IPS-18a (cell line): ENCODE measurements at regions not wholly inside any gene's neighbourhood (a gene's known extent, or its start where the extent isn't known, plus 50 kb on each side); places are given as distances from the start of the nearest gene placed in this dataset.
"Not testable (repeated sequence)": the region's sequence is repeated elsewhere in the genome, so short reads cannot be mapped to it uniquely, and the experiment has no call there.

Experiments used
- H3K27ac ChIP-seq: one replicate; pipeline ENCODE4 v1.5.1; 2013; ENCODE audit warnings: low read length
- H3K27me3 ChIP-seq: one replicate; pipeline ENCODE4 v1.6.1; 2013; ENCODE audit warnings: mild to moderate bottlenecking, low read length; ENCODE audit not compliant: control insufficient read depth, insufficient read depth
- H3K36me3 ChIP-seq: one replicate; pipeline ENCODE4 v1.6.1; 2013; ENCODE audit warnings: low read depth, low read length; ENCODE audit not compliant: control insufficient read depth
- H3K4me1 ChIP-seq: one replicate; pipeline ENCODE4 v1.6.1; 2013; ENCODE audit warnings: low read depth, low read length; ENCODE audit not compliant: control insufficient read depth
- H3K4me3 ChIP-seq: one replicate; pipeline ENCODE4 v1.5.1; 2013; ENCODE audit warnings: low read length
- H3K9ac ChIP-seq: one replicate; pipeline ENCODE4 v1.6.1; 2013; ENCODE audit warnings: mild to moderate bottlenecking, low read length, moderate library complexity
- H3K9me3 ChIP-seq: one replicate; pipeline ENCODE4 v1.6.1; 2013; ENCODE audit warnings: low read depth, low read length; ENCODE audit not compliant: control insufficient read depth

- Histone ChIP-seq H3K4me3 (no peak overlapping the region), H3K36me3 (no peaks in the 10 kb centered on the region), H3K27me3 (no peaks in the 10 kb centered on the region), H3K27ac (no peak overlapping the region), H3K9me3 (no peaks in the 10 kb centered on the region), H3K4me1 (no peaks in the 10 kb centered on the region), H3K9ac (no peak overlapping the region)
These were observed 121.9 kb upstream of the GHR start for GRCh38 chr5:42301349-42301748.

GRCh38 chr5:42302186-42302585, 121.1 kb upstream of the GHR start:
- H3K9ac ChIP-seq: no peak overlapping the region
- H3K36me3 ChIP-seq: no peaks in the 10 kb centered on the region
- no peak overlapping the region for H3K27ac ChIP-seq
- no peaks in the 10 kb centered on the region for H3K4me1 ChIP-seq
- H3K4me3 ChIP-seq: no peak overlapping the region
- H3K27me3 ChIP-seq: no peaks in the 10 kb centered on the region
- no peaks in the 10 kb centered on the region for H3K9me3 ChIP-seq

- Histone ChIP-seq H3K36me3 (no peaks in the 10 kb centered on the region), H3K4me1 (no peaks in the 10 kb centered on the region), H3K27me3 (no peaks in the 10 kb centered on the region), H3K9ac (no peak overlapping the region), H3K27ac (no peak overlapping the region), H3K4me3 (no peak overlapping the region), H3K9me3 (no peaks in the 10 kb centered on the region)
These were observed 117.0 kb upstream of the GHR start for GRCh38 chr5:42306287-42306686.

- H3K9me3 ChIP-seq: no peaks in the 10 kb centered on the region
- no peaks in the 10 kb centered on the region for H3K4me1 ChIP-seq
- H3K27ac ChIP-seq: no peak overlapping the region
- H3K4me3 ChIP-seq: no peak overlapping the region
- H3K36me3 ChIP-seq: no peaks in the 10 kb centered on the region
- H3K27me3 ChIP-seq: no peaks in the 10 kb centered on the region
- no peak overlapping the region for H3K9ac ChIP-seq
These were observed 113.4 kb upstream of the GHR start for GRCh38 chr5:42309865-42310264.

- Histone ChIP-seq H3K27ac (no peak overlapping the region), H3K4me1 (no peaks in the 10 kb centered on the region), H3K27me3 (no peaks in the 10 kb centered on the region), H3K36me3 (no peaks in the 10 kb centered on the region), H3K4me3 (no peak overlapping the region), H3K9me3 (peaks cover 14% of the 10 kb centered on the region), H3K9ac (no peak overlapping the region)
These were observed 108.0 kb upstream of the GHR start for GRCh38 chr5:42315214-42315613.

- H3K27ac ChIP-seq: no peak overlapping the region
These were observed 105.7 kb upstream of the GHR start for GRCh38 chr5:42317575-42317974.

GRCh38 chr5:42319546-42319945, 103.7 kb upstream of the GHR start:
- H3K4me1 ChIP-seq, H3K36me3 ChIP-seq, H3K27me3 ChIP-seq, H3K27ac ChIP-seq, H3K4me3 ChIP-seq, H3K9ac ChIP-seq: not testable (repeated sequence)
- peaks cover 14% of the 10 kb centered on the region for H3K9me3 ChIP-seq

More at GRCh38 chr5:42317575-42317974, 105.7 kb upstream of the GHR start:
- peaks cover 14% of the 10 kb centered on the region for H3K9me3 ChIP-seq
- no peak overlapping the region for H3K9ac ChIP-seq
- H3K36me3 ChIP-seq: no peaks in the 10 kb centered on the region
- H3K27me3 ChIP-seq: no peaks in the 10 kb centered on the region
- H3K4me3 ChIP-seq: no peak overlapping the region
- no peaks in the 10 kb centered on the region for H3K4me1 ChIP-seq

- Histone ChIP-seq H3K36me3 (no peaks in the 10 kb centered on the region), H3K9ac (no peak overlapping the region), H3K27ac (no peak overlapping the region), H3K27me3 (no peaks in the 10 kb centered on the region), H3K9me3 (peaks cover 14% of the 10 kb centered on the region), H3K4me1 (no peaks in the 10 kb centered on the region), H3K4me3 (no peak overlapping the region)
These were observed 101.5 kb upstream of the GHR start for GRCh38 chr5:42321785-42322184.

- Histone ChIP-seq H3K27ac (no peak overlapping the region), H3K4me3 (no peak overlapping the region), H3K36me3 (no peaks in the 10 kb centered on the region), H3K4me1 (no peaks in the 10 kb centered on the region), H3K27me3 (no peaks in the 10 kb centered on the region), H3K9ac (no peak overlapping the region), H3K9me3 (peaks cover 8% of the 10 kb centered on the region)
These were observed 86.1 kb upstream of the GHR start for GRCh38 chr5:42337143-42337542.

GRCh38 chr5:42337607-42338006, 85.6 kb upstream of the GHR start:
- Histone ChIP-seq H3K4me3 (no peak overlapping the region), H3K27me3 (no peaks in the 10 kb centered on the region), H3K9me3 (peaks cover 8% of the 10 kb centered on the region), H3K4me1 (no peaks in the 10 kb centered on the region), H3K9ac (no peak overlapping the region), H3K27ac (no peak overlapping the region), H3K36me3 (no peaks in the 10 kb centered on the region)

- H3K36me3 ChIP-seq: no peaks in the 10 kb centered on the region
- peaks cover 8% of the 10 kb centered on the region for H3K9me3 ChIP-seq
- no peak overlapping the region for H3K9ac ChIP-seq
- no peaks in the 10 kb centered on the region for H3K4me1 ChIP-seq
- H3K27ac ChIP-seq: no peak overlapping the region
- no peak overlapping the region for H3K4me3 ChIP-seq
- no peaks in the 10 kb centered on the region for H3K27me3 ChIP-seq
These were observed 85.1 kb upstream of the GHR start for GRCh38 chr5:42338136-42338535.

- H3K4me3 ChIP-seq: no peak overlapping the region
- no peaks in the 10 kb centered on the region for H3K9me3 ChIP-seq
- H3K4me1 ChIP-seq: no peaks in the 10 kb centered on the region
- no peaks in the 10 kb centered on the region for H3K36me3 ChIP-seq
- H3K9ac ChIP-seq: no peak overlapping the region
- H3K27ac ChIP-seq: no peak overlapping the region
- no peaks in the 10 kb centered on the region for H3K27me3 ChIP-seq
These were observed 74.1 kb upstream of the GHR start for GRCh38 chr5:42349163-42349562.
